Left ventricle myocardium superior (tissue), 1 donor: ENCODE measurements at regions not wholly inside any gene's neighbourhood (a gene's known extent, or its start where the extent isn't known, plus 50 kb on each side); places are given as distances from the start of the nearest gene placed in this dataset.

Experiments
- ATAC-seq: fragments of 200-7000 bp; cut with Tn5 transposase; one replicate; pipeline ENCODE4 v1.9.1; 2020; ENCODE audit warnings: mild to moderate bottlenecking, moderate library complexity
- DNase-seq: peaks from one replicate; pipeline ENCODE4 v3.0.0-alpha.2; 2020
- intact Hi-C: fragments of 100-400 bp; cut with micrococcal nuclease; formaldehyde crosslinking; loops from one replicate; pipeline ENCODE4 v1.11.0; 2022
- donor health status: DM: no; HTN: yes; CAD: no; lungs with severe emphysema.

DNA sequence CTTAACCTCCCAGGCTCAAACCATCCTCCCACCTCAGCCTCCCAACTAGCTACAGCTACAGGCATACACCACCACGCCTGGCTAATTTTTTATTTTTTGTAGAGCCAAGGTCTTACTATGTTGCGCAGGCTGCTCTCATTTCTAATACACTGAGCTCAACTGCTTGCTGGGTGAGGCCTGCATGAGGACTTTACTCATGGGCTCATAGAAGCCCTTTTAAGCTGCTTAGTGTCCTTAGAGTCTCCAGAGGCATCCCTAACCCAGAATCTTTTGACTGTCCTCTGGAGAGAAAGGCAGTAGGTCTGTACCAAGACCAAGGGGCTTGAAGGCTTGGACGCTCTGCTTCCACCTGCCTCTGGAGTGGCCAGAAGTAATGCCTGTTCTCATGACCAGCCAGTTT is 141.6 kb downstream of the TM9SF2 start:
- no peak for ATAC-seq
- DNase-seq: no peak
- intact Hi-C loops: no loop called here

DNA sequence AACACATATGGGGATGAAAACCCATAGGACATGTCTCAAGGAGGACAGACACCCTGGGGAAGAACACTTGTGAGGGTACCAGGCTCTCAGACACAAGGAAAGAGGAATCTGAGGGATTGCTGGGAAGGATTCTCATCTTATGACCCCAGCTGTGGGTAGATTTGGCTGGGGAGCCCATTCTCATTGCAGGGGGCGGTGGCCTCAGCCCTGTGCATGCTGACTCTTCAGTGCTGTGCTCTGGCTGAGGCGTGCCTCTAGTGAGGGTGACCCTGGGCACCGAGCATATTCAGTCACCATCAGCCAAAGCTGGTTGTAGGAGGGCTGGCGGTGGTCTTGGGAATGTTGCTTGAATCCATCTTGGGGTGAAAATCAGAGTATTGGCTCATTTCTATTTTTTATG is 140.7 kb downstream of the TM9SF2 start:
- no peak for DNase-seq
- ATAC-seq: no peak
- intact Hi-C loops: no loop called here

GRCh38 chr13:99640260-99640659 is 139.0 kb downstream of the TM9SF2 start:
- ATAC-seq (no peak), DNase-seq (no peak)
- intact Hi-C loops: no loop called here

GRCh38 chr13:99639126-99639525 is 137.9 kb downstream of the TM9SF2 start:
- intact Hi-C loops: no loop called here

DNA sequence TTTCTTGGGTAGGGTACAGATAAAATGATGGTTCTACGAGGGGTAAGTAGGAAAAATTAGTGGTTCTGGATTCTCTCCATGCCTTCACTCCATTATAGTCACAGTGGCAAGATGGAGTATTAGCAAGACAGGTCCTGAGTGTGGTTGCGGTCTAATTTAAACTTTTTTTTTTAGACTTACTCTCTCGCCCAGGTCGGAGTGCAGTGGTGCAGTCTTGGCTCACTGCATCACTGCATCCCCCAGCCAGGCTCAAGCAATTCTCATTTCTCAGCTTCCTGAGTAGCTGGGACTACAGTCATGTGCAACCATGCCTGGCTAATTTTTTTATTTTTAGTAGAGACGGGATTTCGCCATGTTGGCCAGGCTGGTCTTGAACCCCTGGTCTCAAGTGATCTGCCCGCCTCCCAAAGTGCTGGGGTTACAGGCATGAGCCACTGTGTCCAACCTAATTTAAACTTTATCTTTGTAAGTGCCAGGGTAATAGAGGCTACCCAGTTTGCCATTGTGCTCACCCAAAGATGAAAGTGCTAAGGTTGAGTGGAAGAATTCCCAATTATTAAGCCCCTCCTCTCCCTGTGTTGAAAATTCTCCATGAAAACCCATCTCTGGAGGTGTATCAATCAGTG is 135.6 kb downstream of the TM9SF2 start:
- ATAC-seq (no peak), DNase-seq (no peak)
- intact Hi-C loops: no loop called here

More at GRCh38 chr13:99639126-99639525, 137.9 kb downstream of the TM9SF2 start:
- no peak for DNase-seq
- ATAC-seq: no peak

DNA sequence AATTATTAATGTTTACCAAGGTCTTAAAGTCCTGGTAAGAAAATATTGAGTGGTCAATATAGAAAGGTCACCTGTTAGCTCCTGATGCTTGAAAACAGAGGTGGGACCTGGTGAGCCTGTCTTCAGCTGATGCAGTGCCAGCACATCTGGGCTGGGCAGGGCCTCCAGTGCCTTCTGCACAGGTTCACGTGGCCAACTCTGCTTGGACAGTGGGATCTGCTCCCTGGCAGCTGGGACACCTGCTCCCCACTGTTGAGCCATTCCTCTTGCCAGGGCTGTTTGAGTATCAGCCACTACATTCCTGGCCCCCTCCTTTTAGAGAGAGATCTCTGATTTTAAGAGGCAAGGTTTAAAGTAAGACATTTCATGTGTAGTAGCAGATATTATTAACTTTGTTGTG is 135.0 kb downstream of the TM9SF2 start:
- DNase-seq: no peak
- intact Hi-C loops: no loop called here
- ATAC-seq: no peak

DNA sequence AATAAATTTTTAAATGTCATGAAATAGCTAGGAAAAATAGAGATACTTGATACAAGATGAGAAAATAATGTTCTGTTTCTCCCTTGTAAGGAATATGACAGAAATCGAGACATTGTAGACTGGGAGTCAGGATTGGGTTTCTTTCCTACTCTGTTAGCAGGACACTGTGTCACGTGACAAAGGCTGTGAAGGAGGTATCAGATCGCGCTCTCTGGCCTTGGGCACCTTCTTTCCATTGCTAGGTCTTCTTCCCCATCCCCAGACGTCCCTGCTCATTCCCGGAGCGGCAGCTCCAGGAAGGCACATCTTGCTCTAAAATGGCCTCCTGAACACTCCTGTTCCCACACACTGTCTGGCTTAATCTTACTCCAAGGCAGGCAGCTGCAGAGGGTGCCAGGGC is 133.4 kb downstream of the TM9SF2 start:
- intact Hi-C loops: no loop called here
- ATAC-seq: no peak
- DNase-seq: no peak

GRCh38 chr13:99630269-99630898 is 129.1 kb downstream of the TM9SF2 start:
- intact Hi-C loops: no loop called here
- DNase-seq (no peak), ATAC-seq (peak; percentile 90)

- DNase-seq (no peak), ATAC-seq (no peak)
- intact Hi-C loops: no loop called here
Observed at GRCh38 chr13:99629641-99630040, 128.4 kb downstream of the TM9SF2 start.

GRCh38 chr13:99628442-99628841 is 127.2 kb downstream of the TM9SF2 start:
- ATAC-seq (no peak), DNase-seq (no peak)
- intact Hi-C loops: no loop called here

DNA sequence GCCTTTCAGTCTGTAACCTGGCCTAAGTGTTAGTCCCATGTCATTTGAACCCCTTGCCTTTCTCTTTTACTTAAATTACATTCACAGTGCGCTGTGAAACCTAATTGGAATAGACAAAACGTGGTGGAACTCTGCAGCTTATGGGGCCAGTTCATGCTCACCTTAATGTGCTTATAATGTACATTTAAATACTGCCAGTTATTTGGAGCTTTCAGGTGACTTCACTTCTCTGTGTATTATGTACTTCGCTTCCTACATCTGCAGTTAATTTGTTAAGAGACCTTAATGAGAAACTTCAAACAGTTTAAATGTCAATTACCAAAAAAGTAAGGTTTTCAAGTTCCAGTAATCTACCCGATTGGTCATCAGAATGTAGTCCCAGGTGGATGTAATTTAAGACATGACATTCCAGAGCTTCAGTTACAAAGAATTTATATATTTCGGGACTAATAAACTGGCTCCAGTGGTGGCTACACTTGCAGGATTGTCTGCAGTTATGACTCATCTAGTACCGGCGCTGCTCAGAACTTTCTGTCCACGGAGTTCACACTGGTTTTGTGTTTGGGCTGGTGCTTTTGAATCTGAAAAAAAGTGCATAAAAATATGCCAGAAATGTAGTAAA is 125.3 kb downstream of the TM9SF2 start:
- DNase-seq (no peak), ATAC-seq (peak; percentile 64)
- intact Hi-C loops: no loop called here

DNA sequence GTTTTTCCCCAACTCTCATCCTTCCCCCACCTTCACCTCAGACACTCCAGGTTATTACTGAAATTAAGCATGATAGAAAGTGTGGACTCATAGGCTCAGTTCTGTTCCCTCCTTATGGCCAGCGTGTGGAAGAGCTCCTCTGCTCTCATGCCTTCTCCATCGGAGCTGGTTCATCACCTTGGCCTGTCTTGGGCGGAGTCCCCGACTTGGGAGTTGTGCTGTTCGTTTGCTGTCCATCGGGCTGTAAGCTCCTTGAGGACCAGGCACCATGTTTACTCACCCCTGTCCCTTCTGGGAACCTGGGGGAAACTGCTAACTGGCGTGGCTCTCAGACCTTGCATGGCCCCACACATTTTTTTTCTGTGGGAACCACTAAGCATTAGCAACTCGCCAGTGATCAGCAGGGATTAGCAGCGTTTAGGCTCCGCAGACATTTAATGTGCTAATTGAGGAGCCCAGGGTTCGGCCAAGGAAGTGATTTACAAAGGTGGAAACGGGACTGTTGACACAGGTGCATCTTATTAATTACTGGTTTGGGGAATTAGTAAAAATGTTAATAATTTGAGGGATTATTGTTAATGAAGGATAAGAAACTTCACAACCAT is 123.8 kb downstream of the TM9SF2 start:
- intact Hi-C loops: no loop called here

DNA sequence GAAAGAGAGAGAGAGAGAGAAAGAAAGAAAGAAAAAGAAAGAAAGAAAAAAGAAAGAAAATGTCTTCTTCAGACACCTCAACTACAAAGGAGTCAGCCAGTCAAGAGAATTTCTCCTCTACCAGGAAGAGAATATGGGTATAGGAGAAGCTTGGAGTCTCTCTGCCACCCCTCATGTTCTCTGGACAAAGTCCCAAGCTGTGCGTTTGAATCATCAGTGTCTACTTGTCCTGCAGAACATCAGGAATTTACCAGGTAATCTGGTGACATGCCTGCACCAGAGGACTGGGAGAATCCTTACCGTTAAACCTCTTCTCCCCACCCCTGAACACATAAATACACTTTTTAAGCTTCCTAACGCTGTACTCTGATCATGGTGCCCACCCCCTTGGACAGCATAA is 119.5 kb downstream of the TM9SF2 start:
- intact Hi-C loops: no loop called here
- DNase-seq (no peak), ATAC-seq (no peak)

More for the DNA sequence above, 123.8 kb downstream of the TM9SF2 start:
- ATAC-seq: no peak
- DNase-seq: no peak

GRCh38 chr13:99619207-99619606 is 117.9 kb downstream of the TM9SF2 start:
- ATAC-seq (no peak), DNase-seq (no peak)
- intact Hi-C loops: no loop called here

- peak; percentile 71 for ATAC-seq
- intact Hi-C loops: no loop called here
- peak; percentile 53 for DNase-seq
Observed at GRCh38 chr13:99617474-99618255, 116.4 kb downstream of the TM9SF2 start.

DNA sequence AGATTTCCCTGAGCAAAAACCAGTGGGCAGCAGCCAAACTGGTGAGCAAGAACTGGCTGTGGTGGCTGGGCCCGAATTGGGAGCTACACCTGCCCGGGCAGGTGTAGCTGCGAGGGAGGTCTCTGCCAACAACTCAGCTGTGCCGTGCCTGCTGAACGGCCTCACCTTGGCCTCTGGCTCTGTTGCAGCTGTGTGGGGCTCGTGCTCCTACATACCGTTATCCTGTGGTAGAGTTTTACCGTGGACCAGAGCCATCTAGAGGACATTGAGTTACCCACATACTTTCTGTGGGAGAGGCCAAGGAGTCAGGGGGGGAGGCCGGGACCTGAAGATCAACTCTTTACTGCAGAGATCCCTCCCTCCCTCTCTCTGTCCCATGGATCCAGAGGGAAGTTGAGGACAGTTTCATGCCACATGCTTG is 113.2 kb downstream of the TM9SF2 start:
- ATAC-seq (peak; percentile 57), DNase-seq (no peak)
- intact Hi-C loops: no loop called here
